ENCODE measurements at regions not wholly inside any gene's neighbourhood (a gene's known extent, or its start where the extent isn't known, plus 50 kb on each side); places are given as distances from the start of the nearest gene placed in this dataset.

- H3K27me3 Mint-ChIP-seq (ENCODE audit: low read depth): peaks cover 51% of the 10 kb centered on the region
- DNase-seq (ENCODE audit: low spot score in 2 of 2, unreplicated experiment in 2 of 2): no peak
- no peaks in the 10 kb centered on the region for H3K4me1 Mint-ChIP-seq
- H3K27ac Mint-ChIP-seq: no peak overlapping the region
- H3K4me3 Mint-ChIP-seq: no peak overlapping the region
- H3K36me3 Mint-ChIP-seq: no peaks in the 10 kb centered on the region
- TF ChIP-seq CTCF (IDR thresholded peaks at IDR 0.05; ENCODE audit: unreplicated experiment): no peak
- H3K9me3 Mint-ChIP-seq: peaks cover 6% of the 10 kb centered on the region
Observed at GRCh38 chr17:73819440-73820395, 175.5 kb upstream of the SDK2 start.

- Mint-ChIP-seq H3K4me3 (no peak overlapping the region), H3K4me1 (no peaks in the 10 kb centered on the region), H3K9me3 (peaks cover 6% of the 10 kb centered on the region), H3K27me3 (ENCODE audit: low read depth) (peaks cover 57% of the 10 kb centered on the region), H3K36me3 (no peaks in the 10 kb centered on the region), H3K27ac (no peak overlapping the region)
- no peak for TF ChIP-seq CTCF (IDR thresholded peaks at IDR 0.05; ENCODE audit: unreplicated experiment)
- no peak for DNase-seq (ENCODE audit: low spot score in 2 of 2, unreplicated experiment in 2 of 2)
Observed at GRCh38 chr17:73820686-73821448, 176.6 kb upstream of the SDK2 start.

GRCh38 chr17:73821665-73822064 lies 177.4 kb upstream of the SDK2 start:
- peaks cover 64% of the 10 kb centered on the region for H3K27me3 Mint-ChIP-seq (ENCODE audit: low read depth)
- DNase-seq (ENCODE audit: low spot score in 2 of 2, unreplicated experiment in 2 of 2): no peak

GRCh38 chr17:73822371-73822770 lies 178.1 kb upstream of the SDK2 start:
- Mint-ChIP-seq H3K27me3 (ENCODE audit: low read depth) (peaks cover 71% of the 10 kb centered on the region), H3K4me3 (no peak overlapping the region), H3K36me3 (no peaks in the 10 kb centered on the region), H3K4me1 (no peaks in the 10 kb centered on the region), H3K27ac (no peak overlapping the region), H3K9me3 (peaks cover 6% of the 10 kb centered on the region)
- TF ChIP-seq CTCF (IDR thresholded peaks at IDR 0.05; ENCODE audit: unreplicated experiment): no peak
- no peak for DNase-seq (ENCODE audit: low spot score in 2 of 2, unreplicated experiment in 2 of 2)

More at GRCh38 chr17:73821665-73822064, 177.4 kb upstream of the SDK2 start:
- H3K36me3 Mint-ChIP-seq: no peaks in the 10 kb centered on the region
- no peak overlapping the region for H3K4me3 Mint-ChIP-seq
- H3K4me1 Mint-ChIP-seq: no peaks in the 10 kb centered on the region
- TF ChIP-seq CTCF (IDR thresholded peaks at IDR 0.05; ENCODE audit: unreplicated experiment): no peak
- H3K9me3 Mint-ChIP-seq: peaks cover 6% of the 10 kb centered on the region
- no peak overlapping the region for H3K27ac Mint-ChIP-seq

- no peaks in the 10 kb centered on the region for H3K36me3 Mint-ChIP-seq
- no peak overlapping the region for H3K4me3 Mint-ChIP-seq
- DNase-seq (ENCODE audit: low spot score in 2 of 2, unreplicated experiment in 2 of 2): no peak
- TF ChIP-seq CTCF (IDR thresholded peaks at IDR 0.05; ENCODE audit: unreplicated experiment): no peak
- H3K4me1 Mint-ChIP-seq: peaks cover 2% of the 10 kb centered on the region
- peaks cover 80% of the 10 kb centered on the region for H3K27me3 Mint-ChIP-seq (ENCODE audit: low read depth)
- no peak overlapping the region for H3K27ac Mint-ChIP-seq
- peaks cover 3% of the 10 kb centered on the region for H3K9me3 Mint-ChIP-seq
Observed at GRCh38 chr17:73823684-73824083, 179.4 kb upstream of the SDK2 start.
